T-cell (primary cell): ENCODE measurements at regions not wholly inside any gene's neighbourhood (a gene's known extent, or its start where the extent isn't known, plus 50 kb on each side); places are given as distances from the start of the nearest gene placed in this dataset.
"Not testable (repeated sequence)": the region's sequence is repeated elsewhere in the genome, so short reads cannot be mapped to it uniquely, and the experiment has no call there.

ENCODE experiments used
- ATAC-seq, 4 experiments: fragments of 200-7000 bp in 3 of 4; fragments of 150-1000 bp in 1 of 4; cut with Tn5 transposase; replicated peaks in 1 of 4; 1 replicate in 3 of 4; 2 replicates in 1 of 4; pipeline ENCODE4 v1.10.0; 2021; ENCODE audit warnings: moderate library complexity in 3 of 4, mild to moderate bottlenecking in 2 of 4, moderate number of reproducible peaks in 1 of 4
- CTCF ChIA-PET, 2 donors: fragments of 300-600 bp; sonication (Branson Sonifier 250); formaldehyde crosslinking; loops; one replicate each; lab custom pipeline; 2022; ENCODE audit warnings: antibody characterized with exemption in 2 of 2; lab: Charles Lee
- POLR2A ChIA-PET, 2 donors: fragments of 300-600 bp; sonication (Branson Sonifier 250); formaldehyde crosslinking; loops; one replicate each; lab custom pipeline; 2022; ENCODE audit warnings: antibody characterized with exemption in 2 of 2; lab: Charles Lee
- DNase-seq, 35 experiments: peaks; one replicate each; pipeline versions ENCODE4 v3.0.0 to v3.0.0-alpha.2; 2013 to 2023
- H3K27ac ChIP-seq: one replicate; pipeline ENCODE4 v1.5.1; 2013; ENCODE audit warnings: low read length
- H3K27me3 ChIP-seq, 2 experiments: replicated peaks in 1 of 2; 1 replicate in 1 of 2; 2 replicates in 1 of 2; pipeline versions ENCODE4 v1.6.1 to v1.7.0; 2013; ENCODE audit warnings: low read length in 1 of 2, mixed read lengths in 1 of 2; ENCODE audit not compliant: control insufficient read depth in 2 of 2, insufficient read depth in 2 of 2; ENCODE audit errors: extremely low read depth in 1 of 2
- H3K36me3 ChIP-seq, 2 donors: 1 replicate in 1 of 2; 2 replicates in 1 of 2; pipeline versions ENCODE4 v1.6.1 to v1.7.0; 2013; ENCODE audit warnings: low read length in 1 of 2; ENCODE audit not compliant: control insufficient read depth in 2 of 2, insufficient read depth in 1 of 2; ENCODE audit errors: extremely low read depth in 1 of 2
- H3K4me1 ChIP-seq, 2 experiments: 1 replicate in 1 of 2; 2 replicates in 1 of 2; pipeline versions ENCODE4 v1.6.1 to v1.7.0; 2013; ENCODE audit warnings: low read length in 2 of 2, mixed read lengths in 1 of 2; ENCODE audit not compliant: insufficient read depth in 2 of 2, control insufficient read depth in 1 of 2; ENCODE audit errors: extremely low read depth in 1 of 2
- H3K4me3 ChIP-seq, 2 donors: 1 replicate in 1 of 2; 2 replicates in 1 of 2; pipeline versions ENCODE4 v1.5.1 to v1.7.0; 2013; ENCODE audit warnings: mild to moderate bottlenecking in 2 of 2, low read length in 1 of 2, moderate library complexity in 1 of 2; ENCODE audit not compliant: control insufficient read depth in 1 of 2; ENCODE audit errors: extremely low read depth in 1 of 2
- H3K9me3 ChIP-seq: 2 replicates; pipeline ENCODE4 v1.7.0; 2013
- H3K27ac Mint-ChIP-seq, 2 donors: one replicate each; pipeline ENCODE4 v1.8.0; 2020 to 2021; ENCODE audit warnings: mild to moderate bottlenecking in 2 of 2, mixed read lengths in 2 of 2
- H3K27me3 Mint-ChIP-seq, 2 donors: one replicate each; pipeline ENCODE4 v1.8.0; 2021 to 2022; ENCODE audit warnings: mixed read lengths in 2 of 2
- H3K36me3 Mint-ChIP-seq: one replicate; pipeline ENCODE4 v1.8.0; 2021; ENCODE audit warnings: mixed read lengths
- H3K4me1 Mint-ChIP-seq, 3 donors: one replicate each; pipeline ENCODE4 v1.8.0; 2020 to 2022; ENCODE audit warnings: mixed read lengths in 3 of 3, mild to moderate bottlenecking in 1 of 3
- H3K4me3 Mint-ChIP-seq, 3 donors: one replicate each; pipeline ENCODE4 v1.8.0; 2020 to 2022; ENCODE audit warnings: mild to moderate bottlenecking in 3 of 3, mixed read lengths in 3 of 3, moderate library complexity in 3 of 3
- H3K9me3 Mint-ChIP-seq, 3 donors: one replicate each; pipeline ENCODE4 v1.8.0; 2020 to 2022; ENCODE audit warnings: mixed read lengths in 3 of 3
- WGBS: methylation state at CpG from one replicate; pipeline ENCODE4 v1.1.5; 2013; ENCODE audit warnings: missing lambda C conversion rate; ENCODE audit not compliant: insufficient coverage; 5-methylcytosine and 5-hydroxymethylcytosine counted together

- no peaks in the 10 kb centered on the region for H3K27me3 Mint-ChIP-seq
- CTCF ChIA-PET, result no interaction called here
These were observed 1644.4 kb downstream of the STIM2 start for GRCh38 chr4:28505064-28505463.

GRCh38 chr4:28508636-28509035 is 1648.0 kb downstream of the STIM2 start:
- 97% methylated on average over 6 of the region's 9 CpGs for WGBS
- POLR2A ChIA-PET, result no interaction called here
- no peak overlapping the region for H3K4me3 Mint-ChIP-seq
- CTCF ChIA-PET, result no interaction called here
- no peaks in the 10 kb centered on the region for H3K9me3 ChIP-seq
- no peak overlapping the region for H3K27ac Mint-ChIP-seq
- no peaks in the 10 kb centered on the region for H3K27me3 ChIP-seq
- no peaks in the 10 kb centered on the region for H3K4me1 ChIP-seq
- H3K27ac ChIP-seq, result no peak overlapping the region
- H3K27me3 Mint-ChIP-seq, result no peaks in the 10 kb centered on the region
- DNase-seq (no peak), ATAC-seq (no peak)
- no peak overlapping the region for H3K4me3 ChIP-seq
- no peaks in the 10 kb centered on the region for H3K4me1 Mint-ChIP-seq
- no peaks in the 10 kb centered on the region for H3K36me3 ChIP-seq
- H3K36me3 Mint-ChIP-seq, result no peaks in the 10 kb centered on the region
- H3K9me3 Mint-ChIP-seq, result peaks cover 0 to 22% (median 6%) of the 10 kb centered on the region in 3 donors

More at GRCh38 chr4:28505064-28505463, 1644.4 kb downstream of the STIM2 start:
- DNase-seq (no peak), ATAC-seq (no peak)
- no peak overlapping the region for H3K4me3 ChIP-seq
- no peaks in the 10 kb centered on the region for H3K36me3 ChIP-seq
- Mint-ChIP-seq H3K4me1 (no peaks in the 10 kb centered on the region), H3K4me3 (no peak overlapping the region), H3K27ac (no peak overlapping the region), H3K9me3 (peaks cover 0 to 22% (median 6%) of the 10 kb centered on the region in 3 donors), H3K36me3 (no peaks in the 10 kb centered on the region)
- POLR2A ChIA-PET, result no interaction called here
- no peaks in the 10 kb centered on the region for H3K9me3 ChIP-seq
- H3K4me1 ChIP-seq, result no peaks in the 10 kb centered on the region
- WGBS, result 80% methylated on average over 1 of the region's 4 CpGs
- H3K27ac ChIP-seq, result no peak overlapping the region
- no peaks in the 10 kb centered on the region for H3K27me3 ChIP-seq

- H3K4me3 Mint-ChIP-seq, H3K4me3 ChIP-seq, H3K4me1 Mint-ChIP-seq, H3K27me3 ChIP-seq, POLR2A ChIA-PET, H3K27me3 Mint-ChIP-seq, H3K4me1 ChIP-seq, H3K9me3 ChIP-seq, H3K36me3 Mint-ChIP-seq, H3K27ac Mint-ChIP-seq, H3K36me3 ChIP-seq, H3K27ac ChIP-seq, DNase-seq, ATAC-seq, CTCF ChIA-PET: not testable (repeated sequence)
- 95% methylated on average over 16 of the region's 30 CpGs for WGBS
- peaks cover 5 to 14% (median 7%) of the 10 kb centered on the region in 3 donors for H3K9me3 Mint-ChIP-seq
These were observed 1654.1 kb downstream of the STIM2 start for GRCh38 chr4:28514766-28515165.

GRCh38 chr4:28518561-28519165 is 1658.0 kb downstream of the STIM2 start:
- no peak for ATAC-seq
- Mint-ChIP-seq H3K36me3 (no peaks in the 10 kb centered on the region), H3K27ac (no peak overlapping the region), H3K4me1 (no peaks in the 10 kb centered on the region), H3K27me3 (no peaks in the 10 kb centered on the region), H3K4me3 (no peak overlapping the region), H3K9me3 (peaks cover 5 to 12% (median 11%) of the 10 kb centered on the region in 3 donors)
- DNase-seq, result no peak
- CTCF ChIA-PET, result interaction anchor here in 1 of 2 donors (0.6 kb wide), 1 partner anchor 187 kb away, joined by 3 read pairs; no protein-coding TSS in a partner anchor
- Histone ChIP-seq H3K4me3 (no peak overlapping the region), H3K27me3 (no peaks in the 10 kb centered on the region), H3K36me3 (no peaks in the 10 kb centered on the region), H3K4me1 (no peaks in the 10 kb centered on the region), H3K9me3 (peaks cover 5% of the 10 kb centered on the region), H3K27ac (no peak overlapping the region)
- no CpG with 5 or more reads among the region's 1 CpG for WGBS
- POLR2A ChIA-PET, result interaction anchor here in 1 of 2 donors (0.6 kb wide), 1 partner anchor 33 kb away, joined by 3 read pairs; no protein-coding TSS in a partner anchor

- ChIA-PET POLR2A (interaction anchor here in 1 of 2 donors (0.6 kb wide), 1 partner anchor 699 kb away, joined by 3 read pairs; no protein-coding TSS in a partner anchor), CTCF (no interaction called here)
- no peaks in the 10 kb centered on the region for H3K4me1 Mint-ChIP-seq
- 69% methylated on average over 2 of the region's 3 CpGs for WGBS
- peaks cover 3 to 25% (median 13%) of the 10 kb centered on the region in 3 donors for H3K9me3 Mint-ChIP-seq
- no peak overlapping the region for H3K4me3 ChIP-seq
- H3K36me3 ChIP-seq, result no peaks in the 10 kb centered on the region
- no peaks in the 10 kb centered on the region for H3K27me3 ChIP-seq
- DNase-seq (no peak), ATAC-seq (no peak)
- H3K27ac ChIP-seq, result no peak overlapping the region
- no peaks in the 10 kb centered on the region for H3K36me3 Mint-ChIP-seq
- H3K27ac Mint-ChIP-seq, result no peak overlapping the region
- no peaks in the 10 kb centered on the region for H3K27me3 Mint-ChIP-seq
- H3K4me1 ChIP-seq, result no peaks in the 10 kb centered on the region
- no peak overlapping the region for H3K4me3 Mint-ChIP-seq
- H3K9me3 ChIP-seq, result peaks cover 2% of the 10 kb centered on the region
These were observed 1663.1 kb downstream of the STIM2 start for GRCh38 chr4:28523681-28524190.

GRCh38 chr4:28536124-28536523 is 1675.5 kb downstream of the STIM2 start:
- Histone ChIP-seq H3K27me3 (no peaks in the 10 kb centered on the region), H3K36me3 (no peaks in the 10 kb centered on the region), H3K27ac (no peak overlapping the region), H3K4me3 (no peak overlapping the region), H3K4me1 (no peaks in the 10 kb centered on the region), H3K9me3 (no peaks in the 10 kb centered on the region)
- Mint-ChIP-seq H3K36me3 (no peaks in the 10 kb centered on the region), H3K4me3 (no peak overlapping the region), H3K27me3 (no peaks in the 10 kb centered on the region), H3K4me1 (no peaks in the 10 kb centered on the region), H3K9me3 (peaks cover 5 to 10% (median 5%) of the 10 kb centered on the region in 3 donors), H3K27ac (no peak overlapping the region)
- ATAC-seq (no peak), DNase-seq (no peak)
- CTCF ChIA-PET, result no interaction called here
- POLR2A ChIA-PET, result no interaction called here
- no CpG with 5 or more reads among the region's 2 CpGs for WGBS
